ENCODE measurements at regions not wholly inside any gene's neighbourhood (a gene's known extent, or its start where the extent isn't known, plus 50 kb on each side); places are given as distances from the start of the nearest gene placed in this dataset.

DNA sequence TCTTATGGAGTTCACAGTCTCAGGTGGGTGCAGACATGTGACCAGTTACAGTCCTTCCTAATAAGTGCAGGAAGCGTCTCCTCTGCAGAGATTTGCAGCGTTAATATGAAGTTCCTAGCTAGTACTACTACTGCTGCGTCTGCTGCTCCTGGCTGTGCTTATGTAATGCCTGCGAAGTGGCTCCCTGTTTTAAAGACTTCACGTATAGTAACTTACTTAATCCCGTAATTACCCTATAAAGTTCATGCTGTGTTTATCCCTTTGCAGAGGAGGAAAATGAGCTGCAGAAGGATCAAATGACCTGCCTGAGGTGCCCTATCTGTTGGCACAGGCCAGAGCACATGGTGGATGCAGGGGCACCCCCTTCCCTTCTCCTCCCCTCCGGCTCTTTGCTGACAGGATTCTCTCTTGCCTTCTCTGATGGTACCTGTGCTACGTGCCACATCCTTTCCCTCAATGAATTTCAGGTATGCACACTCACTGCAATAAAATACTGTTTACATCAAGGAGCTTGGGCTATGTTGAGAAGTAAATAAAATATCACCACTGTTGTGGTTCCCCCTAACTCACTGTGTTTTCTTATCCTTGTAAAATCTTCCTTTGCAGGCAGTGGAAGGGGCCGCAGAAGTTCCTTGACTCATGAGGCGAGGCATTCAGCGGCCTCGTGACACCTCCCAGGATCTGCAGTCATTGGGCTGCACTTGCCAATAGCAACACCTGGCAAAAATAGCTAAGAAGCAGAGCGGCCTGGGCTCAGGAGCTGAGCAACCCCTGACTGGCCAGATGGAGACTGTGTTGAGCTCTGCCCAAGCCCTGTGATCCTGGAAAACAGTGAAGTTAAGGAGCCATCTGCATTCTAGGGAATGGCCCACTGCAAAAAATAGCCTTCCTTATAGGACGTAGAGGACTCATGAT is 188.9 kb upstream of the ATP10A start:
- Histone ChIP-seq H3F3A (ENCODE audit: insufficient read depth, low read depth) (no peaks in the 10 kb centered on the region), H3K4me2 (no peak overlapping the region), H3K27me3 (ENCODE audit: insufficient read depth, low read depth) (peaks cover 3% of the 10 kb centered on the region), H3K4me1 (replicated peaks; ENCODE audit: insufficient read depth) (no peaks in the 10 kb centered on the region), H3K9me3 (ENCODE audit: insufficient read depth, low read depth) (no peaks in the 10 kb centered on the region), H3K36me3 (ENCODE audit: low read depth) (no peaks in the 10 kb centered on the region), H3K9me2 (ENCODE audit: insufficient read depth) (no peaks in the 10 kb centered on the region), H3K4me3 (no peak overlapping the region), H4K20me1 (ENCODE audit: insufficient read depth) (no peaks in the 10 kb centered on the region), H2AFZ (no peak overlapping the region), H3K27ac (no peak overlapping the region), H3K79me2 (ENCODE audit: low read depth) (no peaks in the 10 kb centered on the region)
- DNase-seq: no peak
- ChIA-PET CTCF (no interaction called here), POLR2A (ENCODE audit: unreplicated experiment) (no interaction called here)
- intact Hi-C loops (cut with micrococcal nuclease; ENCODE audit: unreplicated experiment): no loop called here
- BruUV-seq (replicated peaks): no TSS peak
- TF ChIP-seq EZH2 (IDR thresholded peaks at IDR 0.05; ENCODE audit: low read depth): no peak
- TF ChIP-seq, protein P1, sequence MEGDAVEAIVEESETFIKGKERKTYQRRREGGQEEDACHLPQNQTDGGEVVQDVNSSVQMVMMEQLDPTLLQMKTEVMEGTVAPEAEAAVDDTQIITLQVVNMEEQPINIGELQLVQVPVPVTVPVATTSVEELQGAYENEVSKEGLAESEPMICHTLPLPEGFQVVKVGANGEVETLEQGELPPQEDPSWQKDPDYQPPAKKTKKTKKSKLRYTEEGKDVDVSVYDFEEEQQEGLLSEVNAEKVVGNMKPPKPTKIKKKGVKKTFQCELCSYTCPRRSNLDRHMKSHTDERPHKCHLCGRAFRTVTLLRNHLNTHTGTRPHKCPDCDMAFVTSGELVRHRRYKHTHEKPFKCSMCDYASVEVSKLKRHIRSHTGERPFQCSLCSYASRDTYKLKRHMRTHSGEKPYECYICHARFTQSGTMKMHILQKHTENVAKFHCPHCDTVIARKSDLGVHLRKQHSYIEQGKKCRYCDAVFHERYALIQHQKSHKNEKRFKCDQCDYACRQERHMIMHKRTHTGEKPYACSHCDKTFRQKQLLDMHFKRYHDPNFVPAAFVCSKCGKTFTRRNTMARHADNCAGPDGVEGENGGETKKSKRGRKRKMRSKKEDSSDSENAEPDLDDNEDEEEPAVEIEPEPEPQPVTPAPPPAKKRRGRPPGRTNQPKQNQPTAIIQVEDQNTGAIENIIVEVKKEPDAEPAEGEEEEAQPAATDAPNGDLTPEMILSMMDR (conservative IDR thresholded peaks at IDR 0.05): no peak

DNA sequence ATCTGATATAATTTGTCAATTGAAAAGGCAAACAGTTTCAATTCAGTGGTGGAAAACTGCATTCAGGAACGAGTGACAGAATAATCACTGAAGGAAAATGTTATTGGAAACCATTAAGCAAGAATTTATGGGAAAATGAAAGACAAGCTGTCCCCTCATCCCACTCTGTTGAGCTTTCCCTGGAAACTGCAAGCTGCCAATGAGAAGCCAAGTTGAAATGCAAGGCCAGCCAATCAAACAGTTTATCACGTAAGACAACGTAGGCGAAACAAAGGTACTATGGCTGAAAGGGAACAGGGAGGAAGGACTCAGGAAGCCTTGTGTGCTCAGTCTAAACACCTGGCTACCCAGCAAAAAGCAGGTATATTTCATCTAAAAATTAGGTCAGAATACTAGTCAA is 187.9 kb upstream of the ATP10A start:
- BruUV-seq (replicated peaks): no TSS peak
- ChIA-PET POLR2A (ENCODE audit: unreplicated experiment) (no interaction called here), CTCF (no interaction called here)
- Histone ChIP-seq H3K9me2 (ENCODE audit: insufficient read depth) (no peaks in the 10 kb centered on the region), H2AFZ (no peak overlapping the region), H3F3A (ENCODE audit: insufficient read depth, low read depth) (no peaks in the 10 kb centered on the region), H3K4me2 (no peak overlapping the region), H3K9me3 (ENCODE audit: insufficient read depth, low read depth) (no peaks in the 10 kb centered on the region), H3K79me2 (ENCODE audit: low read depth) (no peaks in the 10 kb centered on the region), H3K4me1 (replicated peaks; ENCODE audit: insufficient read depth) (no peaks in the 10 kb centered on the region), H4K20me1 (ENCODE audit: insufficient read depth) (no peaks in the 10 kb centered on the region), H3K36me3 (ENCODE audit: low read depth) (no peaks in the 10 kb centered on the region), H3K27me3 (ENCODE audit: insufficient read depth, low read depth) (no peaks in the 10 kb centered on the region; the same call in 1 of the 2 replicates), H3K27ac (no peak overlapping the region), H3K4me3 (no peak overlapping the region)
- TF ChIP-seq, protein P1 (conservative IDR thresholded peaks at IDR 0.05): no peak
- TF ChIP-seq EZH2 (IDR thresholded peaks at IDR 0.05; ENCODE audit: low read depth): no peak
- intact Hi-C loops (cut with micrococcal nuclease; ENCODE audit: unreplicated experiment): no loop called here
- no peak for DNase-seq

DNA sequence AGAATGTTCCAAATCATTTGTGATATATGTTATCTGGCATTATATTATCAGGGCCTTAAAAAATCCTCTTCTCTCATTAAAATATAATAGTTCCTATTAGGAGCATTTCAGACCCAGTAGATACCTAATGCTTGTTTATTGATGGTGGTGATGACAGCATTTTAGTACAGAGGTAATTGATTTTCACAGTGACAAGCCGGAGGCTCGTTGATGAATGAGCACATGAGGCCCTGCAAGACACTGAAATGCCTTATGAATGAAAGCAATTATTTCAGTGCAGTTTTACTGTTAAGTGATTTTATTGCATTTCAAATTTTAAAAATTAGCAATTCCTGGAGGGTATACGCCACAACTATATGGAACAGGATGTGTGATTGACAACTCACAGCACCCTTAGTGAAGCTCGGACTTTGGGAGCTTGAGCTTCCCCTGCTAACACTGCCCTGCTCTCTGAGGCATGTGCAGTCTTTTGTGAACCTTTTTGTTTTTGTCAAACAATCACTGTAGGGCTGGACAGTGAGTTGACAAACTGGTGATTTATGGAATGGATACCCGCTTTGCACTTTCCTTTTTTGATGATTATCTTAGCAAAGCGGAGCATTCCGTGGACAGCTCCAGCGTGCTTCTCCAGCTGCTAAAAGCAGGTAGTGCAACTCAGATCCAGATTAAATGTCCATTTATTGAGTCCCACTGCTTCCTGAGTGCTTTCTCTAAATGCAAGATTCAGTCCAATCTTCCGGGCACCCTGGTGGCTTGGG is 187.0 kb upstream of the ATP10A start:
- Histone ChIP-seq H2AFZ (no peak overlapping the region), H3K27ac (no peak overlapping the region), H3K9me2 (ENCODE audit: insufficient read depth) (no peaks in the 10 kb centered on the region), H3K36me3 (ENCODE audit: low read depth) (no peaks in the 10 kb centered on the region), H3K4me3 (no peak overlapping the region), H3F3A (ENCODE audit: insufficient read depth, low read depth) (no peaks in the 10 kb centered on the region), H3K79me2 (ENCODE audit: low read depth) (no peaks in the 10 kb centered on the region), H3K9me3 (ENCODE audit: insufficient read depth, low read depth) (no peaks in the 10 kb centered on the region), H3K4me2 (no peak overlapping the region), H3K4me1 (replicated peaks; ENCODE audit: insufficient read depth) (no peaks in the 10 kb centered on the region), H3K27me3 (ENCODE audit: insufficient read depth, low read depth) (no peaks in the 10 kb centered on the region), H4K20me1 (ENCODE audit: insufficient read depth) (no peaks in the 10 kb centered on the region)
- CTCF ChIA-PET: no interaction called here
- POLR2A ChIA-PET (ENCODE audit: unreplicated experiment): no interaction called here
- intact Hi-C loops (cut with micrococcal nuclease; ENCODE audit: unreplicated experiment): no loop called here
- no peak for DNase-seq
- no TSS peak for BruUV-seq (replicated peaks)
- TF ChIP-seq, protein P1 (conservative IDR thresholded peaks at IDR 0.05): no peak
- TF ChIP-seq EZH2 (IDR thresholded peaks at IDR 0.05; ENCODE audit: low read depth): no peak

Data from PC-9 (cell line).